ENCODE measurements at regions not wholly inside any gene's neighbourhood (a gene's known extent, or its start where the extent isn't known, plus 50 kb on each side); places are given as distances from the start of the nearest gene placed in this dataset.

GRCh38 chrX:118177708-118178107, 61.1 kb upstream of the KLHL13 start:
- TF ChIP-seq CTCF (IDR thresholded peaks at IDR 0.05 in 4 of 5, conservative IDR thresholded peaks at IDR 0.05 in 1 of 5) (no peak), POLR2A (IDR thresholded peaks at IDR 0.05) (no peak)
